ENCODE measurements at regions not wholly inside any gene's neighbourhood (a gene's known extent, or its start where the extent isn't known, plus 50 kb on each side); places are given as distances from the start of the nearest gene placed in this dataset.

DNA sequence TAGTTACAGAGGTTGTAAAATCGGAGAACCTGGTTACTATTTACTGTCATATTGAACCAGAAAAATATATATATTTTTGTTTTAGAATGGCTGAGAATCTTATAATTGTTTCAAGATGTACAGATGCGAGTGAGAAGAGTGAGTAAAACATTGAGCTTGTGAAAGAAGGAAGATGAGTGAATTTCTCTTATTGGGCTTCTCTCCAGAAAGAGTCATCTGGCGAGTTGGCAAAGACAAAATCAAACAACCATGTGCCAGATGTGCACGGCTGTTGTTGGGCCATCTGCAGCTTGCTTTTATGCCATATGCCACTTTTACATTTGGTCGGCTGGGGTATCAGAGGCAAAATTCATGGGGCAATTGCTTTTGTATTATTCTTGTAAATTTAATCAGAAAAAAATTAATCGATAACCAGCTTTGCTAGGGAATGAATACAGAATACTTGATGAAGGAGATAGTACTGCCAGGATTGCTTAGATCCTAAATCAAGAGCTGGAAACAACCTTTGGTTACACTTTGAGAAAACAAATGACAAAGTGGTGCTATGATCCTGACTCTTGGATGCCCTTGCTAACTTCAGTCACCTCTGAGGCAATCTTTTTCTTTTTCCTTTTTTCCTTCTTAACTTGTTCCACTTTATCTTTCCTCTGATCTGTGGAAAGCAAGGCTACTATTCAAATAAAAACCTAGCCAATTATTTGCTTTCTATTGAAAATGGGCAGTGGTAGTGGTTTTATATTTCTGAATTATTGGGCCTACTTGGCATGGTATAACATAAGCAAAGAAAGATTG is 97.1 kb upstream of the GRIK2 start:
- no peak for DNase-seq (ENCODE audit: low spot score)

- no peak for DNase-seq (ENCODE audit: low spot score)
Observed at GRCh38 chr6:101302593-101302992, 90.9 kb upstream of the GRIK2 start.

GRCh38 chr6:101303495-101303894 is 90.0 kb upstream of the GRIK2 start:
- DNase-seq (ENCODE audit: low spot score): no peak

GRCh38 chr6:101312652-101313051 is 80.9 kb upstream of the GRIK2 start:
- DNase-seq (ENCODE audit: low spot score): no peak

DNA sequence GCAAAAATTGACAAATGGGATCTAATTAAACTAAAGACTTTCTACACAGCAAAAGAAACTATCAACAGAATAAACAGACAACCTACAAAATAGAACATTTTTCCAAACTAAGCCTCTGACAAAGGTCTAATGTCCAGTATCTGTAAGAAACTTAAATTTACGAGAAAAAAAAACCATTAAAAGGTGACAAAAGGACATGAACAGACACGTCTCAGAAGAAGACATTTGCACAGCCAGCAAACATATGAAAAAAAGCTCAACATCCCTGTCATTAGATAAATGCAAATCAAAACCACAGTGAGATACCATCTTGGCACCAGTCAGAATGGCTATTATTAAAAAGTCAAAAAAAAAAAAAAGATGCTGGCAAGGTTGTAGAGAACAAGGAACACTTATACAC is 70.6 kb upstream of the GRIK2 start:
- DNase-seq (ENCODE audit: low spot score): no peak

DNA sequence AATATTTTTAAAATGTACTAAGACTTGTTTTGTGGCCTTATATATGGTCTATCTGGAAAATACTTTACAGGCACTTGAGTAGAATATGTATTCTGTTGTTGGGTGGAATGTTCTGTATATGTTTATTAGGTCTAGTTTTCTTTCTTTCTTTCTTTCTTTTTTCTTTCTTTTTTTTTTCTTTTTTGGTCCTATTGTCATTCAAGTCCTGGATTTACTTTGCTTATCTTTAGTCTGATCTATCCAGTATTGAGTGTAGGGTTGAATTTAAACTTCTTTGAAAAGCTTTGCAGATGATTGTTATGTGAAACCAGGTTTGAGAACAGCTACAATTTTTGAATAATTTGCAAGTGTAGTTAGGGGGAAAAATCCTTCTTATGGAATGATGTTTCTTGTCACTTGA is 67.1 kb upstream of the GRIK2 start:
- DNase-seq (ENCODE audit: low spot score): no peak

GRCh38 chr6:101341926-101342325 is 51.6 kb upstream of the GRIK2 start:
- DNase-seq (ENCODE audit: low spot score): no peak
